HepG2 (cell line): ENCODE measurements at regions not wholly inside any gene's neighbourhood (a gene's known extent, or its start where the extent isn't known, plus 50 kb on each side); places are given as distances from the start of the nearest gene placed in this dataset.

ENCODE experiments used
- ATAC-seq: fragments of 200-7000 bp; cut with Tn5 transposase; 3 replicates; pipeline ENCODE4 v1.9.1; 2020; ENCODE audit warnings: mild to moderate bottlenecking, moderate library complexity
- BruUV-seq: library from RNA; stranded (reverse); fragments of 400-500 nt; replicated peaks from 2 replicates; lab custom pipeline; 2021; lab: Mats Ljungman, UMichigan
- CTCF ChIA-PET: fragments of 300-600 bp; formaldehyde crosslinking; extraction: SDS; loops from one replicate; lab custom pipeline; 2021; ENCODE audit warnings: low total read pairs, inconsistent platforms, low intra/inter-chr PET ratio; lab: Yijun Ruan, JAX
- POLR2A ChIA-PET: fragments of 350-600 bp; sonication (Branson Sonifier 250); formaldehyde crosslinking; loops from one replicate; lab custom pipeline; 2020; ENCODE audit warnings: antibody characterized with exemption, inconsistent platforms; lab: Yijun Ruan, JAX
- DNase-seq: peaks from one replicate; pipeline ENCODE4 v3.0.0-alpha.2; 2015; ENCODE audit warnings: low spot score
- FAIRE-seq: peaks from 3 replicates; lab custom pipeline; 2011; peaks lifted over from hg19 to GRCh38; lab: Jason Lieb, UNC
- H2AFZ ChIP-seq: one replicate; pipeline ENCODE4 v1.6.1; 2011; ENCODE audit warnings: low read length, inconsistent platforms
- H3K27ac ChIP-seq: fragments of 300-600 bp; 3 replicates; pipeline ENCODE4 v1.8.0; 2011; ENCODE audit warnings: mixed run types, mild to moderate bottlenecking, mixed read lengths, low read length, inconsistent platforms; ENCODE audit not compliant: insufficient read depth; ENCODE audit errors: extremely low read length
- H3K27me3 ChIP-seq, 2 experiments: fragments of 200-600 bp in 1 of 2; 2 replicates in 1 of 2; 3 replicates in 1 of 2; pipeline versions ENCODE4 v1.6.0 to v1.8.0; 2011; ENCODE audit warnings: low read length in 2 of 2, mild to moderate bottlenecking in 2 of 2, moderate library complexity in 2 of 2, inconsistent platforms in 1 of 2; ENCODE audit not compliant: insufficient read depth in 2 of 2, control insufficient read depth in 1 of 2
- H3K36me3 ChIP-seq, 2 experiments: fragments of 200-600 bp in 1 of 2; replicated peaks in 1 of 2; 2 replicates in 1 of 2; 3 replicates in 1 of 2; pipeline versions ENCODE4 v1.5.1 to v1.8.0; 2011; ENCODE audit warnings: low read length in 2 of 2, inconsistent platforms in 1 of 2; ENCODE audit not compliant: insufficient read depth in 2 of 2, control insufficient read depth in 1 of 2
- H3K4me1 ChIP-seq: 2 replicates; pipeline ENCODE4 v1.5.1; 2012; ENCODE audit warnings: low read length, inconsistent platforms; ENCODE audit not compliant: insufficient read depth
- H3K4me2 ChIP-seq: 2 replicates; pipeline ENCODE4 v1.6.0; 2011; ENCODE audit warnings: low read depth, low read length, inconsistent platforms
- H3K4me3 ChIP-seq, 3 experiments: fragments of 200-600 bp in 1 of 3; sonication (generic), shearing (Covaris generic) in 1 of 3; replicated peaks in 1 of 3; 2 replicates each; pipeline ENCODE4 v1.5.1; 2011 to 2016; ENCODE audit warnings: low read length in 3 of 3, inconsistent platforms in 2 of 3, low read depth in 2 of 3, mild to moderate bottlenecking in 2 of 3, control low read depth in 1 of 3, mixed read lengths in 1 of 3; ENCODE audit not compliant: insufficient read depth in 1 of 3
- H3K79me2 ChIP-seq: one replicate; pipeline ENCODE4 v1.6.1; 2011; ENCODE audit warnings: low read length, inconsistent platforms; ENCODE audit not compliant: insufficient read depth
- H3K9ac ChIP-seq: 2 replicates; pipeline ENCODE4 v1.6.0; 2011; ENCODE audit warnings: mild to moderate bottlenecking, low read depth, low read length, inconsistent platforms; ENCODE audit not compliant: insufficient read depth
- H3K9me3 ChIP-seq: 2 replicates; pipeline ENCODE4 v1.5.1; 2012; ENCODE audit warnings: mild to moderate bottlenecking, low read length
- H4K20me1 ChIP-seq: 2 replicates; pipeline ENCODE4 v1.6.0; 2011; ENCODE audit warnings: inconsistent platforms, mild to moderate bottlenecking, low read length, moderate library complexity; ENCODE audit not compliant: insufficient read depth
- HOXA5 ChIP-seq: sonication (generic); formaldehyde crosslinking; IDR thresholded peaks from 2 replicates; pipeline ENCODE4 v1.4.0; 2020; ENCODE audit warnings: missing genetic modification reagents
- MED13 ChIP-seq: sonication (generic); formaldehyde crosslinking; IDR thresholded peaks from 2 replicates; pipeline ENCODE4 v1.5.0; 2020; ENCODE audit warnings: missing genetic modification reagents
- PRPF4 ChIP-seq: fragments of 200-400 bp; formaldehyde crosslinking; IDR thresholded peaks from 2 replicates; pipeline ENCODE4 v1.6.1; 2016; ENCODE audit warnings: low read length, low read depth; ENCODE audit not compliant: poor library complexity, severe bottlenecking
- RNF2 ChIP-seq: fragments of 450-650 bp; conservative IDR thresholded peaks from 2 replicates; pipeline ENCODE4 v1.6.1; 2016; ENCODE audit warnings: low read depth
- SAP130 ChIP-seq: IDR thresholded peaks from 2 replicates; pipeline ENCODE4 v1.6.1; 2016; ENCODE audit warnings: low read depth
- TARDBP ChIP-seq: sonication (generic); formaldehyde crosslinking; IDR thresholded peaks from 2 replicates; pipeline ENCODE4 v1.8.0; 2022; ENCODE audit warnings: mild to moderate bottlenecking, missing genetic modification reagents
- TGIF2 ChIP-seq: IDR thresholded peaks from 2 replicates; pipeline ENCODE4 v1.6.1; 2016; ENCODE audit warnings: control low read depth, missing compliant biosample characterization
- YEATS4 ChIP-seq: sonication (generic); formaldehyde crosslinking; IDR thresholded peaks from 2 replicates; pipeline ENCODE4 v1.4.0; 2020; ENCODE audit warnings: missing genetic modification reagents, borderline replicate concordance
- ZFP36L1 ChIP-seq: sonication (generic); formaldehyde crosslinking; IDR thresholded peaks from 2 replicates; pipeline ENCODE4 v1.8.0; 2022; ENCODE audit warnings: mild to moderate bottlenecking, missing genetic modification reagents, moderate library complexity
- ZFP37 ChIP-seq: sonication (generic); formaldehyde crosslinking; IDR thresholded peaks from 2 replicates; pipeline ENCODE4 v1.4.0; 2020; ENCODE audit warnings: missing genetic modification reagents, borderline replicate concordance
- ZNF24 ChIP-seq: fragments of 450-650 bp; IDR thresholded peaks from 2 replicates; pipeline ENCODE4 v1.6.1; 2017; ENCODE audit warnings: antibody characterized with exemption, mild to moderate bottlenecking
- ZNF484 ChIP-seq: sonication (generic); formaldehyde crosslinking; IDR thresholded peaks from 2 replicates; pipeline ENCODE4 v1.5.1; 2020; ENCODE audit warnings: mild to moderate bottlenecking, low read depth, missing genetic modification reagents, borderline replicate concordance
- WGBS: methylation state at CpG from one replicate; pipeline ENCODE4 v1.1.6; 2017; ENCODE audit warnings: low lambda C conversion rate; 5-methylcytosine and 5-hydroxymethylcytosine counted together
- in situ Hi-C: cut with HindIII; loops from 2 replicates; pipeline ENCODE4 v1.10.0; 2017; ENCODE audit warnings: low pct_unique_long_range_greater_than_20kb; ENCODE audit not compliant: extremely low pct_ligation_motif_present
- intact Hi-C: fragments of 100-400 bp; cut with micrococcal nuclease; formaldehyde crosslinking; loops from one replicate; pipeline ENCODE4 v1.10.0; 2022; ENCODE audit not compliant: unreplicated experiment
- TF ChIP-seq, protein P1 (sequence below): IDR thresholded peaks from 2 replicates; pipeline ENCODE4 v1.6.1; 2016; ENCODE audit warnings: mild to moderate bottlenecking, missing biosample characterization, missing genetic modification reagents

DNA sequence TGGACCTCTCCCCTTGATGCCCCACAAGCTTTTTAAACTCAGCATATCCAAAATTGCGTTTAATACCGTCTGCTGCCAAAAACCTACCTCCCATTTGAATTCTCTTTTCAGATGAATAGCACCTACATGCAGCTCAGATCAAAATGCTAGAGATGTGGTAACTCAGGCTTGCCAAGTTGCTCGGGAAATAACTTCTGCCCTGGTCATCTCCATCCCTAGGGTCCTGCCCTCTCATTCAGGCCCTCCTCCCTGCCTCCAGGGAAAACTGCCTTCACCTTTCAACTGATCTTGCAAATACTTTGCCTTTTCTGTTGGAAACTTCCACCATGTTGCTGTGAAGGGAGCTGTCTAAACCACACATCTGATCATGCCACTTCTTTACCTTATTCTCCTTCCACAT is 114.1 kb downstream of the SPRY1 start (continued):
- TF ChIP-seq ZFP37 (CRISPR knock-in tag) (no peak), HOXA5 (CRISPR knock-in tag) (no peak)

DNA sequence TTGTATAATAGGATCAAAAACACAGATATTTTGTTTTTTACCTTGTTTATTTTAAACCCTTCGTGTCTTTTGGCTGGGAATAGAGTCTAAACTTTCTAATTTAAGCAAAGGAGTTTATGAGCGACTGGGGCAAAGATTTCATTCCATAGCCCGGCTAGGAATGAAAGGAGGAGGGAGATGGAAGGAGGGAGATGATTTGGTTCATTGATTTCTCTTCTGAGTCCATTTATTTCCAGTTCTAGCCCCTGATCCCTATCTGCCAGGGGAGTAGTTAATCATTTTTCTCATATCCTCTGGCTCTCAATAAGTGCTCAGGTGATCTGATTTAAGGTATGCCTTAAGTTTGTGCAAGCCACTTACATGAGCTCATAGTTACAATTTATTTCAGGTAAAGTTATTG is 120.0 kb downstream of the SPRY1 start:
- Histone ChIP-seq H4K20me1 (no peaks in the 10 kb centered on the region), H3K4me1 (no peaks in the 10 kb centered on the region), H3K79me2 (no peaks in the 10 kb centered on the region), H3K9me3 (no peaks in the 10 kb centered on the region), H3K27ac (no peak overlapping the region), H3K27me3 (no peaks in the 10 kb centered on the region), H3K9ac (no peak overlapping the region), H3K4me2 (no peak overlapping the region), H3K36me3 (no peaks in the 10 kb centered on the region), H3K4me3 (no peak overlapping the region), H2AFZ (no peak overlapping the region)
- DNase-seq (no peak), ATAC-seq (no peak), FAIRE-seq (no peak)
- in situ Hi-C loops (no loop called here), intact Hi-C loops (no loop called here)
- BruUV-seq: no TSS peak
- ChIA-PET POLR2A (interaction anchor here (0.9 to 1.1 kb wide), 2 partner anchors 11 to 29 kb away, joined by 3 read pairs; no protein-coding TSS in a partner anchor), CTCF (no interaction called here)
- WGBS: 63% methylated on average over 3 of the region's 3 CpGs
- no peak for TF ChIP-seq TARDBP (CRISPR knock-in tag)
- TF ChIP-seq RNF2: no peak
- no peak for TF ChIP-seq TGIF2 (CRISPR knock-in tag)
- no peak for TF ChIP-seq YEATS4

DNA sequence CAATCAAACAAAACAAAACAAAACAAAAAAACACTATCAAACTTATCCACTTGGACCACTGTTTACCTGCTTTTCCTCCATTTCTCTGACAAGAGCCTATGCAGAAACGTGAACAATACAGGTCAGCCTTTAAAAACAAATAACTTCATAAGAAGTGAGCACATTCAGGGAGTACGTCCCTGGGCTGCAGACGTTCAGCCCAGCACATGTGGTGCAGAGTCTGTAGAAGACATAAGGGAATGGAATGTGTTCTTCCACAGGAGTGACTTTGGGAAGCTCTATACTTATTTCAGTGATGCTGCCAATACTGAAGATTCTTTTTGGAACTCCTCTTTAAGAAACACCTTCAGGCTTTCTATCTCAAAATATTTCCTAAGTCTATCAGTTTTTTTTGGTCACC is 120.6 kb downstream of the SPRY1 start:
- H3K27ac ChIP-seq: no peak overlapping the region
- no peak for TF ChIP-seq PRPF4
- TF ChIP-seq MED13 (CRISPR knock-in tag): no peak
- TF ChIP-seq ZNF484: no peak
- no peak for TF ChIP-seq ZNF24
- TF ChIP-seq SAP130: no peak
- no peak for TF ChIP-seq ZFP36L1
- TF ChIP-seq, protein P1, sequence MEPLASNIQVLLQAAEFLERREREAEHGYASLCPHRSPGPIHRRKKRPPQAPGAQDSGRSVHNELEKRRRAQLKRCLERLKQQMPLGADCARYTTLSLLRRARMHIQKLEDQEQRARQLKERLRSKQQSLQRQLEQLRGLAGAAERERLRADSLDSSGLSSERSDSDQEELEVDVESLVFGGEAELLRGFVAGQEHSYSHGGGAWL (CRISPR knock-in tag): no peak
- H3K4me3 ChIP-seq: no peak overlapping the region
- 66% methylated on average over 3 of the region's 3 CpGs for WGBS
- no TSS peak for BruUV-seq
- in situ Hi-C loops: no loop called here
- FAIRE-seq: no peak
- no peak overlapping the region for H2AFZ ChIP-seq
- H3K9ac ChIP-seq: no peak overlapping the region
- no peak for DNase-seq
- no peak overlapping the region for H3K4me2 ChIP-seq
- no peaks in the 10 kb centered on the region for H3K9me3 ChIP-seq
- H3K79me2 ChIP-seq: no peaks in the 10 kb centered on the region
- H3K36me3 ChIP-seq: no peaks in the 10 kb centered on the region
- ChIA-PET POLR2A (no interaction called here), CTCF (no interaction called here)
- H3K4me1 ChIP-seq: no peaks in the 10 kb centered on the region
- intact Hi-C loops: no loop called here
- H3K27me3 ChIP-seq: no peaks in the 10 kb centered on the region
- ATAC-seq: no peak
- H4K20me1 ChIP-seq: no peaks in the 10 kb centered on the region
